BLaER1 treated with 17β-estradiol and CSF1 and Interleukin-3, amounts not matched to agents 10 nM and 100 nM (cell line): ENCODE measurements at regions not wholly inside any gene's neighbourhood (a gene's known extent, or its start where the extent isn't known, plus 50 kb on each side); places are given as distances from the start of the nearest gene placed in this dataset.

Experiments
- H3K27ac ChIP-seq, 11 experiments: shearing (Covaris generic); formaldehyde crosslinking; 2 replicates each; pipeline ENCODE4 v1.8.1; 2022
- H3K27me3 ChIP-seq, 11 experiments: shearing (Covaris generic); formaldehyde crosslinking; 2 replicates each; pipeline ENCODE4 v1.8.1; 2022
- H3K36me3 ChIP-seq, 11 experiments: shearing (Covaris generic); formaldehyde crosslinking; 2 replicates each; pipeline ENCODE4 v1.8.1; 2022
- H3K4me1 ChIP-seq, 10 experiments: shearing (Covaris generic); formaldehyde crosslinking; 2 replicates each; pipeline ENCODE4 v1.8.1; 2022
- H3K4me2 ChIP-seq, 11 experiments: shearing (Covaris generic); formaldehyde crosslinking; 2 replicates each; pipeline ENCODE4 v1.8.1; 2022
- H3K4me3 ChIP-seq, 10 experiments: shearing (Covaris generic); formaldehyde crosslinking; 2 replicates each; pipeline ENCODE4 v1.8.1; 2022
- H3K9ac ChIP-seq, 11 experiments: shearing (Covaris generic); formaldehyde crosslinking; 2 replicates each; pipeline ENCODE4 v1.8.1; 2022
- H3K9me3 ChIP-seq, 11 experiments: shearing (Covaris generic); formaldehyde crosslinking; replicated peaks in 1 of 11; 2 replicates each; pipeline ENCODE4 v1.8.1; 2022
- H4K20me1 ChIP-seq, 11 experiments: shearing (Covaris generic); formaldehyde crosslinking; 2 replicates each; pipeline ENCODE4 v1.8.1; 2022
- Cebpa-rat ChIP-seq, 11 experiments: shearing (Covaris generic); IDR thresholded peaks; 2 replicates each; pipeline ENCODE4 v1.8.1; 2022

- Histone ChIP-seq H3K4me3 (no peak overlapping the region), H3K27ac (no peak overlapping the region)
Observed at GRCh38 chr5:27511061-27511460, 472.7 kb upstream of the CDH9 start.

GRCh38 chr5:27503813-27504212 lies 465.4 kb upstream of the CDH9 start:
- TF ChIP-seq Cebpa-rat (IDR thresholded peaks at IDR 0.05), result no peak
- Histone ChIP-seq H3K27ac (no peak overlapping the region), H3K4me1 (no peaks in the 10 kb centered on the region), H4K20me1 (no peaks in the 10 kb centered on the region), H3K36me3 (no peaks in the 10 kb centered on the region), H3K4me3 (no peak overlapping the region), H3K27me3 (no peaks in the 10 kb centered on the region), H3K9me3 (no peaks in the 10 kb centered on the region; a peak in 2 of 22 replicates), H3K4me2 (no peak overlapping the region), H3K9ac (no peak overlapping the region)

More at GRCh38 chr5:27511061-27511460, 472.7 kb upstream of the CDH9 start:
- H4K20me1 ChIP-seq, result no peaks in the 10 kb centered on the region; a peak in 1 of 22 replicates
- no peak overlapping the region for H3K4me2 ChIP-seq
- H3K27me3 ChIP-seq, result no peaks in the 10 kb centered on the region
- no peaks in the 10 kb centered on the region for H3K36me3 ChIP-seq
- no peaks in the 10 kb centered on the region for H3K9me3 ChIP-seq
- H3K4me1 ChIP-seq, result 0 out of 20 replicates have a peak, but pooled peaks cover 0 to under 1% (median 0%) of the 10 kb centered on the region in 10 experiments
- no peak for TF ChIP-seq Cebpa-rat (IDR thresholded peaks at IDR 0.05)
- no peak overlapping the region for H3K9ac ChIP-seq

GRCh38 chr5:27502236-27502635 lies 463.9 kb upstream of the CDH9 start:
- Histone ChIP-seq H3K4me2 (no peak overlapping the region), H3K4me3 (no peak overlapping the region)
- TF ChIP-seq Cebpa-rat (IDR thresholded peaks at IDR 0.05), result no peak

GRCh38 chr5:27497491-27497890 lies 459.1 kb upstream of the CDH9 start:
- Histone ChIP-seq H3K4me3 (no peak overlapping the region), H3K27me3 (no peaks in the 10 kb centered on the region), H3K9ac (no peak overlapping the region), H3K27ac (no peak overlapping the region), H3K9me3 (no peaks in the 10 kb centered on the region; a peak in 2 of 22 replicates), H3K4me2 (no peak overlapping the region), H3K4me1 (no peaks in the 10 kb centered on the region), H4K20me1 (no peaks in the 10 kb centered on the region), H3K36me3 (no peaks in the 10 kb centered on the region)
- no peak for TF ChIP-seq Cebpa-rat (IDR thresholded peaks at IDR 0.05)

More at GRCh38 chr5:27502236-27502635, 463.9 kb upstream of the CDH9 start:
- H3K27me3 ChIP-seq, result no peaks in the 10 kb centered on the region
- H3K27ac ChIP-seq, result no peak overlapping the region
- no peaks in the 10 kb centered on the region for H3K36me3 ChIP-seq
- no peaks in the 10 kb centered on the region; a peak in 2 of 22 replicates for H3K9me3 ChIP-seq
- no peaks in the 10 kb centered on the region for H3K4me1 ChIP-seq
- no peak overlapping the region for H3K9ac ChIP-seq
- no peaks in the 10 kb centered on the region for H4K20me1 ChIP-seq

- Histone ChIP-seq H4K20me1 (no peaks in the 10 kb centered on the region), H3K4me1 (no peaks in the 10 kb centered on the region), H3K27ac (no peak overlapping the region), H3K9ac (no peak overlapping the region), H3K4me2 (no peak overlapping the region), H3K9me3 (no peaks in the 10 kb centered on the region), H3K27me3 (no peaks in the 10 kb centered on the region), H3K4me3 (no peak overlapping the region), H3K36me3 (no peaks in the 10 kb centered on the region)
- no peak for TF ChIP-seq Cebpa-rat (IDR thresholded peaks at IDR 0.05)
Observed at GRCh38 chr5:27494887-27495286, 456.5 kb upstream of the CDH9 start.

- H3K4me3 ChIP-seq, result no peak overlapping the region
- H3K9me3 ChIP-seq, result no peaks in the 10 kb centered on the region
- no peak overlapping the region for H3K27ac ChIP-seq
- no peak overlapping the region for H3K9ac ChIP-seq
- H3K27me3 ChIP-seq, result no peaks in the 10 kb centered on the region
- no peak for TF ChIP-seq Cebpa-rat (IDR thresholded peaks at IDR 0.05)
- H4K20me1 ChIP-seq, result no peaks in the 10 kb centered on the region
- no peaks in the 10 kb centered on the region for H3K4me1 ChIP-seq
- H3K36me3 ChIP-seq, result no peaks in the 10 kb centered on the region
- H3K4me2 ChIP-seq, result no peak overlapping the region
Observed at GRCh38 chr5:27491746-27492439, 453.5 kb upstream of the CDH9 start.

GRCh38 chr5:27491047-27491446 lies 452.7 kb upstream of the CDH9 start:
- Histone ChIP-seq H3K36me3 (no peaks in the 10 kb centered on the region), H3K27me3 (no peaks in the 10 kb centered on the region), H3K27ac (no peak overlapping the region), H3K4me3 (no peak overlapping the region), H3K4me1 (no peaks in the 10 kb centered on the region), H3K9ac (no peak overlapping the region), H3K4me2 (no peak overlapping the region), H3K9me3 (no peaks in the 10 kb centered on the region), H4K20me1 (no peaks in the 10 kb centered on the region)
- TF ChIP-seq Cebpa-rat (IDR thresholded peaks at IDR 0.05), result no peak

GRCh38 chr5:27489701-27490100 lies 451.3 kb upstream of the CDH9 start:
- Histone ChIP-seq H3K9ac (no peak overlapping the region), H3K4me1 (no peaks in the 10 kb centered on the region), H3K9me3 (no peaks in the 10 kb centered on the region), H4K20me1 (no peaks in the 10 kb centered on the region), H3K27me3 (no peaks in the 10 kb centered on the region), H3K4me3 (no peak overlapping the region), H3K27ac (no peak overlapping the region), H3K4me2 (no peak overlapping the region), H3K36me3 (no peaks in the 10 kb centered on the region)
- TF ChIP-seq Cebpa-rat (IDR thresholded peaks at IDR 0.05), result no peak

GRCh38 chr5:27482663-27483062 lies 444.3 kb upstream of the CDH9 start:
- no peak for TF ChIP-seq Cebpa-rat (IDR thresholded peaks at IDR 0.05)
- Histone ChIP-seq H3K9me3 (peaks cover 1 to 7% (median 2%) of the 10 kb centered on the region in 11 experiments; a peak in 20 of 22 replicates), H3K4me2 (no peak overlapping the region), H3K27ac (no peak overlapping the region), H3K27me3 (no peaks in the 10 kb centered on the region), H3K9ac (no peak overlapping the region), H4K20me1 (no peaks in the 10 kb centered on the region), H3K36me3 (peaks cover 0 to 5% (median under 1%) of the 10 kb centered on the region in 11 experiments; a peak in 6 of 22 replicates), H3K4me3 (no peak overlapping the region), H3K4me1 (no peaks in the 10 kb centered on the region)

- Histone ChIP-seq H3K27ac (no peak overlapping the region), H3K9me3 (peaks cover 30 to 35% (median 30%) of the 10 kb centered on the region in 11 experiments), H3K4me2 (no peak overlapping the region), H3K9ac (no peak overlapping the region), H3K36me3 (peaks cover 9 to 31% (median 25%) of the 10 kb centered on the region in 11 experiments; a peak in 16 of 22 replicates), H3K4me3 (no peak overlapping the region), H4K20me1 (no peaks in the 10 kb centered on the region), H3K27me3 (no peaks in the 10 kb centered on the region), H3K4me1 (no peaks in the 10 kb centered on the region)
- no peak for TF ChIP-seq Cebpa-rat (IDR thresholded peaks at IDR 0.05)
Observed at GRCh38 chr5:27479859-27480258, 441.5 kb upstream of the CDH9 start.
